ENCODE measurements at regions not wholly inside any gene's neighbourhood (a gene's known extent, or its start where the extent isn't known, plus 50 kb on each side); places are given as distances from the start of the nearest gene placed in this dataset.

DNA sequence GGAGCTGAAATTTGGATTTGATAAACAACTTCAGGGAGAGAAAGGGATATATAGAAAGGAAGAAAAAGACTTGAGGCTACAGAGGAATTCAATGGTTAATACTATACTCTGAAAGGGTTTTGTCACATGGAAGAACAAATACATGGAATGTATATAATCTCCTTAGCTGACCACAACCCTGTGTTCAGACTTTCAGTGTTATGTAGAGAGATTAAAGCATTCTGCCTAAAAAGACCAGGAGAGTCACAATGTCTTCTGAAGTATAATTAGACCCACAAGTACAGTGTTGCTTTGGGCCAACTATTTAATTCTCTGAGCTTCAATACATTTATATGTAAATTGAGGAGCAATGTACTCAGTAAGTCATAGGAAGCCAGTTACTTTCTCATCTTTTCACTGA, 123.8 kb upstream of the FSHR start (continued):
- TF ChIP-seq GATA2 (CRISPR knock-in tag; IDR thresholded peaks at IDR 0.05) (no peak), FOXM1 (IDR thresholded peaks at IDR 0.05; ENCODE audit: low read depth) (no peak), RAD21 (IDR thresholded peaks at IDR 0.05; ENCODE audit: low read length) (no peak), YY1 (IDR thresholded peaks at IDR 0.05; ENCODE audit: low read depth) (no peak)
- TF ChIP-seq, protein P1, sequence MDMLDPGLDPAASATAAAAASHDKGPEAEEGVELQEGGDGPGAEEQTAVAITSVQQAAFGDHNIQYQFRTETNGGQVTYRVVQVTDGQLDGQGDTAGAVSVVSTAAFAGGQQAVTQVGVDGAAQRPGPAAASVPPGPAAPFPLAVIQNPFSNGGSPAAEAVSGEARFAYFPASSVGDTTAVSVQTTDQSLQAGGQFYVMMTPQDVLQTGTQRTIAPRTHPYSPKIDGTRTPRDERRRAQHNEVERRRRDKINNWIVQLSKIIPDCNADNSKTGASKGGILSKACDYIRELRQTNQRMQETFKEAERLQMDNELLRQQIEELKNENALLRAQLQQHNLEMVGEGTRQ (IDR thresholded peaks at IDR 0.05; ENCODE audit: borderline replicate concordance, low read depth, low read length), result no peak
- TF ChIP-seq, protein P2, sequence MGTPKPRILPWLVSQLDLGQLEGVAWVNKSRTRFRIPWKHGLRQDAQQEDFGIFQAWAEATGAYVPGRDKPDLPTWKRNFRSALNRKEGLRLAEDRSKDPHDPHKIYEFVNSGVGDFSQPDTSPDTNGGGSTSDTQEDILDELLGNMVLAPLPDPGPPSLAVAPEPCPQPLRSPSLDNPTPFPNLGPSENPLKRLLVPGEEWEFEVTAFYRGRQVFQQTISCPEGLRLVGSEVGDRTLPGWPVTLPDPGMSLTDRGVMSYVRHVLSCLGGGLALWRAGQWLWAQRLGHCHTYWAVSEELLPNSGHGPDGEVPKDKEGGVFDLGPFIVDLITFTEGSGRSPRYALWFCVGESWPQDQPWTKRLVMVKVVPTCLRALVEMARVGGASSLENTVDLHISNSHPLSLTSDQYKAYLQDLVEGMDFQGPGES (IDR thresholded peaks at IDR 0.05; ENCODE audit: low read depth, low read length), result no peak

DNA sequence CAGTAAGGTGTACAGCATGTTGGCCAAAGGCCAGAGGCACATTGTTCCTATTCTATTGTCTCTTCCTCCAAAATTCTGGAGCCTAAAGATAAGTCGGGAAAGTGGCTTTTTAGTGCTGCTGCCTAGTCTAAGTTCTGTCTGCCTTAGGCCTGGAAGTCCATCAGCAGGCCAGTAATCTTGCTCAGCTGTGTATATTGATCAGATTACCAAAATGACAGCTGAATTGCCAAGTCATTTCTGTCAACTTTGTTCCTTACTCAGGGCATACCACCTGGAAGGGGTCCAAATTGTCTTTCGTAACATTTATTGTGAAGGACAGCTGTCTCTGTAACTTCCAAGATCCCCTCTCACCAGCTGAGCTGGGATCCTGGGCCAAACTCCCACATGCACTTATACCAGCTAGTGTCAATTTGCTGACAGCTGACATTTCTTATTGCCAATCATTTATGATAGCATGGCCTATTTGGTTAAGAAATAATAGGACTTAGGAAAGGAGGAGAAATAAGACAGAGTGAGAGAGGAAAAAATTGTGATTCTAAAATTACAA, 116.8 kb upstream of the FSHR start:
- TF ChIP-seq FOXM1 (IDR thresholded peaks at IDR 0.05; ENCODE audit: low read depth) (no peak), EP300 (IDR thresholded peaks at IDR 0.05; ENCODE audit: borderline replicate concordance in 1 of 2, low read depth in 1 of 2, low read length in 1 of 2) (0 out of 4 replicates have a peak, but pooled peaks of 1 of the 2 experiments have one; percentile 14)
- Histone ChIP-seq H3K4me1 (ENCODE audit: control insufficient read depth in 1 of 2, insufficient read depth in 2 of 2, low read depth in 1 of 2, low read length in 1 of 2) (no peaks in the 10 kb centered on the region; a peak in 2 of 4 replicates), H3K4me3 (ENCODE audit: low read depth in 2 of 2, low read length in 1 of 2) (no peak overlapping the region), H3K36me3 (replicated peaks in 1 of 2; ENCODE audit: control insufficient read depth in 1 of 2, insufficient read depth in 2 of 2, low read length in 1 of 2) (no peaks in the 10 kb centered on the region), H3K27me3 (ENCODE audit: insufficient read depth) (no peaks in the 10 kb centered on the region), H3K27ac (ENCODE audit: low read depth in 2 of 2, low read length in 1 of 2) (no peak overlapping the region; a peak in 1 of 4 replicates), H2AFZ (ENCODE audit: low read depth) (no peak overlapping the region), H3K79me2 (ENCODE audit: insufficient read depth) (no peaks in the 10 kb centered on the region), H3K4me2 (no peak overlapping the region), H4K20me1 (ENCODE audit: insufficient read depth) (no peaks in the 10 kb centered on the region), H3F3A (replicated peaks; ENCODE audit: insufficient read depth) (no peaks in the 10 kb centered on the region), H3K9ac (no peak overlapping the region), H3K9me3 (no peaks in the 10 kb centered on the region), H3K9me2 (no peaks in the 10 kb centered on the region)
- 16% methylated on average over 2 of the region's 2 CpGs for WGBS (ENCODE audit: low lambda C conversion rate)
- CTCF ChIA-PET, result interaction anchor here (0.7 to 1.0 kb wide), 2 partner anchors 9 to 298 kb away, joined by 3 read pairs; no protein-coding TSS in a partner anchor
- DNase-seq, result peak; percentile 2
- POLR2A ChIA-PET, result interaction anchor here (0.6 kb wide), 1 partner anchor 139 kb away, joined by 3 read pairs; no protein-coding TSS in a partner anchor

DNA sequence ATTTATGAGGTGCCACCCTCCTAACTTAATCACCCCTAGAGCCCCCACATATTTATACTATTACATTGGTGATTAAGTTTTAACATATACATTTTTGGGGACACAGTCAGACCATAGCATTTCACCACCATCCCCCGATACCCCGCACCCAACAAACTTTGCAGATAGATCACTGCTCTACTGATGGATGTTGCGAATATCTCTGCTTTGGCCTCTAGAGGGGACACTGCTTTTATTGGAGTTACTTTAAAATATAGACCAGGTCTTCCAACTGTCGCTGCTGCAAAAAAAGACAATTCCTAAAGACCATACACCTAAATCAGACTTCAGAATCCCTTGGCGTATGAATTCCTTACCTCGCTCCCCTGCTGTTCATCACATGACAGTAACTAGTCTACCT, 115.8 kb upstream of the FSHR start:
- Histone ChIP-seq H3K27ac (ENCODE audit: low read depth in 2 of 2, low read length in 1 of 2) (no peak overlapping the region), H3K9me3 (no peaks in the 10 kb centered on the region), H3K4me1 (ENCODE audit: control insufficient read depth in 1 of 2, insufficient read depth in 2 of 2, low read depth in 1 of 2, low read length in 1 of 2) (no peaks in the 10 kb centered on the region; a peak in 2 of 4 replicates), H3K4me2 (no peak overlapping the region), H3F3A (replicated peaks; ENCODE audit: insufficient read depth) (no peaks in the 10 kb centered on the region), H3K27me3 (ENCODE audit: insufficient read depth) (no peaks in the 10 kb centered on the region), H3K9me2 (no peaks in the 10 kb centered on the region), H2AFZ (ENCODE audit: low read depth) (no peak overlapping the region), H3K9ac (no peak overlapping the region), H3K79me2 (ENCODE audit: insufficient read depth) (no peaks in the 10 kb centered on the region), H3K36me3 (replicated peaks in 1 of 2; ENCODE audit: control insufficient read depth in 1 of 2, insufficient read depth in 2 of 2, low read length in 1 of 2) (no peaks in the 10 kb centered on the region), H4K20me1 (ENCODE audit: insufficient read depth) (no peaks in the 10 kb centered on the region), H3K4me3 (ENCODE audit: low read depth in 2 of 2, low read length in 1 of 2) (no peak overlapping the region)
- no peak for DNase-seq
- ChIA-PET CTCF (interaction anchor here (0.7 kb wide), 1 partner anchor 299 kb away, joined by 3 read pairs; no protein-coding TSS in a partner anchor), POLR2A (interaction anchor here (0.6 kb wide), 1 partner anchor 138 kb away, joined by 3 read pairs; no protein-coding TSS in a partner anchor)
- 56% methylated on average over 6 of the region's 6 CpGs for WGBS (ENCODE audit: low lambda C conversion rate)
- TF ChIP-seq POLR2AphosphoS5 (IDR thresholded peaks at IDR 0.05; ENCODE audit: low read depth, low read length) (no peak), RXRA (IDR thresholded peaks at IDR 0.05; ENCODE audit: borderline replicate concordance, low read depth) (no peak), TCF12 (IDR thresholded peaks at IDR 0.05) (no peak), RCOR1 (IDR thresholded peaks at IDR 0.05; ENCODE audit: low read length) (no peak), MEF2A (IDR thresholded peaks at IDR 0.05; ENCODE audit: borderline replicate concordance, low read depth) (no peak), GABPA (IDR thresholded peaks at IDR 0.05; ENCODE audit: low read depth) (no peak), GATA2 (CRISPR knock-in tag; IDR thresholded peaks at IDR 0.05) (no peak), TAF1 (IDR thresholded peaks at IDR 0.05; ENCODE audit: borderline replicate concordance, low read depth, low read length) (no peak), RAD21 (IDR thresholded peaks at IDR 0.05; ENCODE audit: low read length) (no peak), NRF1 (IDR thresholded peaks at IDR 0.05; ENCODE audit: low read depth, low read length) (no peak)
- TF ChIP-seq, protein P2 (IDR thresholded peaks at IDR 0.05; ENCODE audit: low read depth, low read length), result no peak
- TF ChIP-seq, protein P3, sequence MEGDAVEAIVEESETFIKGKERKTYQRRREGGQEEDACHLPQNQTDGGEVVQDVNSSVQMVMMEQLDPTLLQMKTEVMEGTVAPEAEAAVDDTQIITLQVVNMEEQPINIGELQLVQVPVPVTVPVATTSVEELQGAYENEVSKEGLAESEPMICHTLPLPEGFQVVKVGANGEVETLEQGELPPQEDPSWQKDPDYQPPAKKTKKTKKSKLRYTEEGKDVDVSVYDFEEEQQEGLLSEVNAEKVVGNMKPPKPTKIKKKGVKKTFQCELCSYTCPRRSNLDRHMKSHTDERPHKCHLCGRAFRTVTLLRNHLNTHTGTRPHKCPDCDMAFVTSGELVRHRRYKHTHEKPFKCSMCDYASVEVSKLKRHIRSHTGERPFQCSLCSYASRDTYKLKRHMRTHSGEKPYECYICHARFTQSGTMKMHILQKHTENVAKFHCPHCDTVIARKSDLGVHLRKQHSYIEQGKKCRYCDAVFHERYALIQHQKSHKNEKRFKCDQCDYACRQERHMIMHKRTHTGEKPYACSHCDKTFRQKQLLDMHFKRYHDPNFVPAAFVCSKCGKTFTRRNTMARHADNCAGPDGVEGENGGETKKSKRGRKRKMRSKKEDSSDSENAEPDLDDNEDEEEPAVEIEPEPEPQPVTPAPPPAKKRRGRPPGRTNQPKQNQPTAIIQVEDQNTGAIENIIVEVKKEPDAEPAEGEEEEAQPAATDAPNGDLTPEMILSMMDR (IDR thresholded peaks at IDR 0.05), result no peak
- TF ChIP-seq, protein P4, sequence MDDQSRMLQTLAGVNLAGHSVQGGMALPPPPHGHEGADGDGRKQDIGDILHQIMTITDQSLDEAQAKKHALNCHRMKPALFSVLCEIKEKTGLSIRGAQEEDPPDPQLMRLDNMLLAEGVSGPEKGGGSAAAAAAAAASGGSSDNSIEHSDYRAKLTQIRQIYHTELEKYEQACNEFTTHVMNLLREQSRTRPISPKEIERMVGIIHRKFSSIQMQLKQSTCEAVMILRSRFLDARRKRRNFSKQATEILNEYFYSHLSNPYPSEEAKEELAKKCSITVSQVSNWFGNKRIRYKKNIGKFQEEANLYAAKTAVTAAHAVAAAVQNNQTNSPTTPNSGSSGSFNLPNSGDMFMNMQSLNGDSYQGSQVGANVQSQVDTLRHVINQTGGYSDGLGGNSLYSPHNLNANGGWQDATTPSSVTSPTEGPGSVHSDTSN (IDR thresholded peaks at IDR 0.05), result no peak

All from SK-N-SH (cell line).